Esophagus squamous epithelium (tissue), 4 donors: ENCODE measurements at regions not wholly inside any gene's neighbourhood (a gene's known extent, or its start where the extent isn't known, plus 50 kb on each side); places are given as distances from the start of the nearest gene placed in this dataset.

Experiments
- POLR2A ChIP-seq, 4 donors: fragments of 450-650 bp; IDR thresholded peaks; one replicate each; pipeline ENCODE4 v1.6.1; 2017; ENCODE audit warnings: antibody characterized with exemption in 4 of 4, mild to moderate bottlenecking in 4 of 4, moderate library complexity in 3 of 4
- TF ChIP-seq, protein P1 (sequence below), 6 experiments: fragments of 450-650 bp in 4 of 6; fragments of 200-600 bp in 2 of 6; sonication (generic) in 2 of 6; IDR thresholded peaks; one replicate each; pipeline ENCODE4 v1.5.1; 2016 to 2019; ENCODE audit warnings: antibody characterized with exemption in 6 of 6, mild to moderate bottlenecking in 4 of 6, moderate library complexity in 4 of 6

DNA sequence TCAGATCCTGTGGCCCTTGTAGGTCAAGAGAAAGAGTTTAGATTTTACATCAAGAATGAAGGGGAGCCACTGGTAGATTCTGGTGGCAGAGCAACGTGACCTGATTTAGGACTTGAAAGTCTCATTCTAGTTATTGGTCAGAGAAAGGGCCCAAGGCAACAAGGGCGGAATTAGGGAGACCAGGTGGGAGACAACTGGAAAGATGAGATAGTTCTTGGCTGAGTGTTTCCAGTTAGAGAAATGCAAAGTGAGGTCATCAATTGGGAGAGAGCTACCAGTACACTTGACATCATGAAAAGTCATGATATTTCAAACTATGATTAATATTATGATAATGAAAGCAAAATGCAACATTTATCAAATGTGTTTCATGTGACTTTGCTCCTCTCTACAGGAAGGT lies 147.2 kb upstream of the FAM20A start:
- TF ChIP-seq, protein P1, sequence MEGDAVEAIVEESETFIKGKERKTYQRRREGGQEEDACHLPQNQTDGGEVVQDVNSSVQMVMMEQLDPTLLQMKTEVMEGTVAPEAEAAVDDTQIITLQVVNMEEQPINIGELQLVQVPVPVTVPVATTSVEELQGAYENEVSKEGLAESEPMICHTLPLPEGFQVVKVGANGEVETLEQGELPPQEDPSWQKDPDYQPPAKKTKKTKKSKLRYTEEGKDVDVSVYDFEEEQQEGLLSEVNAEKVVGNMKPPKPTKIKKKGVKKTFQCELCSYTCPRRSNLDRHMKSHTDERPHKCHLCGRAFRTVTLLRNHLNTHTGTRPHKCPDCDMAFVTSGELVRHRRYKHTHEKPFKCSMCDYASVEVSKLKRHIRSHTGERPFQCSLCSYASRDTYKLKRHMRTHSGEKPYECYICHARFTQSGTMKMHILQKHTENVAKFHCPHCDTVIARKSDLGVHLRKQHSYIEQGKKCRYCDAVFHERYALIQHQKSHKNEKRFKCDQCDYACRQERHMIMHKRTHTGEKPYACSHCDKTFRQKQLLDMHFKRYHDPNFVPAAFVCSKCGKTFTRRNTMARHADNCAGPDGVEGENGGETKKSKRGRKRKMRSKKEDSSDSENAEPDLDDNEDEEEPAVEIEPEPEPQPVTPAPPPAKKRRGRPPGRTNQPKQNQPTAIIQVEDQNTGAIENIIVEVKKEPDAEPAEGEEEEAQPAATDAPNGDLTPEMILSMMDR (IDR thresholded peaks at IDR 0.05): no peak
- no peak for TF ChIP-seq POLR2A (IDR thresholded peaks at IDR 0.05)
